ENCODE measurements at regions not wholly inside any gene's neighbourhood (a gene's known extent, or its start where the extent isn't known, plus 50 kb on each side); places are given as distances from the start of the nearest gene placed in this dataset.
A peak's percentile ranks its signal among the peaks of the same experiment; 100 is the strongest.

DNA sequence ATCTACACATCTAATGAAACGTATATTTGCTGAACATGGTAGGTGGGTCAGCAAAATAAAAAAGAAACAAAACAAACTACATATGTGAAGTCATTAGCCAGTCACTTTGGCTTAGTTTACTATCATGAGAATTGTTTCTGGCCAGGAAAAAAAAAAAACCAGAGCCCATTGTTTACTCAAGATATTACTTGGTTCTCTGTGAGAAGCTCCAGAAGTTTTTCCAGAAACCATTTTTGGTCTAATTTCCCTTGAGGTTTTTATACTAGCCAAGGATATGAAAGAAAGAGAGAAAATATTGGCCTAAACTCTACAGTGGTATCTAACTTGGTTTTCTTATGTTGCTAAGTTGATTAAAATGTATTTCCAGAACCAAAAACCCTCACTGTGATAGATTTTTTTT is 259.1 kb downstream of the PDHA2 start:
- no peak overlapping the region for H3K4me3 ChIP-seq (ENCODE audit: low read depth, low read length)
- TF ChIP-seq, protein P1, sequence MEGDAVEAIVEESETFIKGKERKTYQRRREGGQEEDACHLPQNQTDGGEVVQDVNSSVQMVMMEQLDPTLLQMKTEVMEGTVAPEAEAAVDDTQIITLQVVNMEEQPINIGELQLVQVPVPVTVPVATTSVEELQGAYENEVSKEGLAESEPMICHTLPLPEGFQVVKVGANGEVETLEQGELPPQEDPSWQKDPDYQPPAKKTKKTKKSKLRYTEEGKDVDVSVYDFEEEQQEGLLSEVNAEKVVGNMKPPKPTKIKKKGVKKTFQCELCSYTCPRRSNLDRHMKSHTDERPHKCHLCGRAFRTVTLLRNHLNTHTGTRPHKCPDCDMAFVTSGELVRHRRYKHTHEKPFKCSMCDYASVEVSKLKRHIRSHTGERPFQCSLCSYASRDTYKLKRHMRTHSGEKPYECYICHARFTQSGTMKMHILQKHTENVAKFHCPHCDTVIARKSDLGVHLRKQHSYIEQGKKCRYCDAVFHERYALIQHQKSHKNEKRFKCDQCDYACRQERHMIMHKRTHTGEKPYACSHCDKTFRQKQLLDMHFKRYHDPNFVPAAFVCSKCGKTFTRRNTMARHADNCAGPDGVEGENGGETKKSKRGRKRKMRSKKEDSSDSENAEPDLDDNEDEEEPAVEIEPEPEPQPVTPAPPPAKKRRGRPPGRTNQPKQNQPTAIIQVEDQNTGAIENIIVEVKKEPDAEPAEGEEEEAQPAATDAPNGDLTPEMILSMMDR (IDR thresholded peaks at IDR 0.05; ENCODE audit: insufficient read depth, low read length), result no peak
- DNase-seq (ENCODE audit: low read depth), result peak; percentile 6

DNA sequence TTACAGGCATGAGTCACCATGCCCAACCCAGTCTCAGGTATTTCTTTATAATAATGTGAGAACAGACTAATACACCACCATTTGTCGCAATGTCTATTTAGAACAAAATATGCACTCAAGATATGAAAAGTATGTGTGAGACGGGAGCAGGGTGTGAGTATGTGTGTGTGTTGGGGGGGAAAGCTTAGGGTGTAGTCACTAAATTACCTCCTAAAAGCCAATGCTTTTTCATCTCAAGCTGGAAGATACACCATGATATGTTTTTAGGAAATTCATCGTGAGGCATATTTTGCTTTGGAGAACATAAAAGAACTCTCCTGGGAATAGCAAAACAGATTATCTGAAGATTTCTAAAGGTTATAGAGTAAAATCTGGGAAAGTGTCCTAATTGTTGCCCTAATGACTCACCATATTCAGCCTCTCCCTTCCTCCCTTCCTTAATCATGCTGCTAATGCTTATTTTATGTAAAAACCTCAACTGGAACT is 262.7 kb downstream of the PDHA2 start:
- TF ChIP-seq, protein P1 (IDR thresholded peaks at IDR 0.05; ENCODE audit: insufficient read depth, low read length), result no peak
- DNase-seq (ENCODE audit: low read depth), result peak; percentile 40
- no peak overlapping the region for H3K4me3 ChIP-seq (ENCODE audit: low read depth, low read length)

DNA sequence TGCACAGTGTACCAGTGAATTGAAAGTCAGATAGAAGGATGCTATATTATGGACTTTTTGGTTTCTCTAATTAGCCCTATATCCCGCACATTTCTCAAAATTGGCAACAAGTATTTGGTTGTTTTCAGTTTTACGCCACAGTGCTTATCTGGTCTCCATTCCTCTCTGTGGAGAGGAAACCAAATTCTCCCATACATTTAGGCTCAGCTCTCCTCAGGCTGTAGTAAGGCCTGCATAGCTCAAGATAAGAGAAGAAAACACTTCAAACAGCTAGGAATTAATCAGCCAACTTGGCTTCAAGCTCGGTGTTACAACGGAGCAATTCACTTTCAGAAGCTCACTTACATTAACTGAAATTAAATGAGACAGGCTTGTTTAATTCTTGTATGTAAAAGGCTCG is 263.2 kb downstream of the PDHA2 start:
- TF ChIP-seq, protein P1 (IDR thresholded peaks at IDR 0.05; ENCODE audit: insufficient read depth, low read length), result no peak
- DNase-seq (ENCODE audit: low read depth), result peak; percentile 20

DNA sequence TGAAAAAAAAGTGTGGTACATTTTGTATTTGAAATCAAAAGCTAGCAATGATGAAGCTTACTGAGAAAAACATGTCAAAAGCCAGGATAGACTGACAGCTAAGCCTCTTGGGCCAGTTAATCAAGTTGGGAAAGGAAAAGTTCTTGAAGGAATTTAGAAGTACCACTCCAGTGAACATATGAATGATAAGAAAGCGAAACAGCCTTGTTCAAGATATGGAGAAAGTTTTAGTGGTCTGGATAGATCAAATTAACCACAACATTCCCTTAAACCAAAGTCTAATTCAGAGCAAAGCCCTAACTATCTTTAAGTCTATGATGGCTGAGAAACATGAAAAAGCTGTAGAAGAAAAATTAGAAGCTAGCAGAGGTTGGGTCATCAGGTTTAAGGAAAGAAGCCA is 268.3 kb downstream of the PDHA2 start:
- no peak overlapping the region for H3K4me3 ChIP-seq (ENCODE audit: low read depth, low read length)
- TF ChIP-seq, protein P1 (IDR thresholded peaks at IDR 0.05; ENCODE audit: insufficient read depth, low read length), result no peak
- DNase-seq (ENCODE audit: low read depth), result no peak

More for the DNA sequence above, 263.2 kb downstream of the PDHA2 start:
- no peak overlapping the region for H3K4me3 ChIP-seq (ENCODE audit: low read depth, low read length)

DNA sequence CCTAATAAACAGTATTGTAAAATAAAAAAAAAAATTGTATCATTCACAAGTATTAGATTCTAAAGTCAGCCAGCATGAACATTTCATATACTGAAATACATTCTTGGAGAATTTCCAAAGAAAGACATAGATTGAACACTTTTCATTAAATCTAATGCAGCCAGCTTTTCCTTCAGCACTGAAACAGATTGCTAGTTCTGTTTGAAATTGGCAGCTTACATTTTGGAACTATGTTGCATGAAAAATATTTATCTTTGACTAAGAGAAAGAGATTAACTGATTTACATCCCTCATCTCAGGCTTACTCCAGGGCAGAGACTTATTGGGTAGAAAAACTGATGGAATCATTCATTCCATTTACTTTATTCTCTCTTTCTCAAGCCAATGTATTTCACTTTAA is 272.7 kb downstream of the PDHA2 start:
- DNase-seq (ENCODE audit: low read depth), result no peak
- no peak overlapping the region for H3K4me3 ChIP-seq (ENCODE audit: low read depth, low read length)
- TF ChIP-seq, protein P1 (IDR thresholded peaks at IDR 0.05; ENCODE audit: insufficient read depth, low read length), result no peak

DNA sequence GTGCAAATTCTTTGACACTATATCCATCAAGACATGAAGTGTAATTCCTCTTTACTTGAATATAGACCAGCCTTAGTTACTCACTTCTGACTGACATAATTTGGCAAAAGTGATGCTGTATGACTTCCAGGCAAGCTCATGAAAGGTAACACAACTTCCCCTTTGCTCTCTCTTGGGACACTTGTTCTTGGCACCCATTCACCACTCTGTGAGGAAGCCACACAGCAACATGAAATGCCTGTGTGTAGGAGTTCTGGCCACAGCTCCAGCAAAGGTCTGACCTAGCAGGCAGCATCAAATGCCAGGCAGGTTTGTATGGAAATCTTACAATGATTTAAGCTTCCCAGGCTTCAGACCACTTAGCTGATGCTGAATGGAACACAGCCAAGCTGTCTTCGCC is 280.3 kb downstream of the PDHA2 start:
- H3K4me3 ChIP-seq (ENCODE audit: low read depth, low read length), result no peak overlapping the region
- DNase-seq (ENCODE audit: low read depth), result no peak
- TF ChIP-seq, protein P1 (IDR thresholded peaks at IDR 0.05; ENCODE audit: insufficient read depth, low read length), result no peak

DNA sequence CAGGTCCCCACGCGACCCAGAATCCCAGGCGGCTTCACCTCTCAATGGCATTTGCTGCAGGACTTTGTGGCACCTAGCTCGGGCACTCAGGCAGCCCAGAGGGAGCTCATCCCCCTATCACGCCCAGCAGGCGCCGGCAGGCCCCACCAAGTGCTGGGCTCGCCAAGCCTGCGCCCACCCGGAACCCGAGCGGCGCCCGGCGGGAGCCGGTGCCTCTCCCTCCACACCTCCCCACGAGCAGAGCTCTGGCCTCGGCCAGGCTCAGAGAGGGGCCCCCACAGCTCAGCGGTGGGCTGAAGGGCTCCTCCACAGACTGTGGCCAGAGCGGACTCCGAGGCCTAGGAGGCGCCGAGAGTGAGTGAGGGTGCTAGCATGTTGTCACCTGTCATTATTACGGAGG is 286.3 kb downstream of the PDHA2 start:
- H3K4me3 ChIP-seq (ENCODE audit: low read depth, low read length), result no peak overlapping the region
- no peak for DNase-seq (ENCODE audit: low read depth)
- TF ChIP-seq, protein P1 (IDR thresholded peaks at IDR 0.05; ENCODE audit: insufficient read depth, low read length), result no peak

Data from fibroblast of the aortic adventitia (primary cell).